PFSK-1 (cell line): ENCODE measurements at regions not wholly inside any gene's neighbourhood (a gene's known extent, or its start where the extent isn't known, plus 50 kb on each side); places are given as distances from the start of the nearest gene placed in this dataset.

Experiments used
- FOXP2 ChIP-seq: optimal IDR thresholded peaks from 2 replicates; pipeline ENCODE3; 2011; ENCODE audit warnings: borderline replicate concordance, control low read depth, inconsistent platforms; ENCODE audit not compliant: insufficient read depth; ENCODE audit errors: extremely low read length, extremely low read depth
- POLR2AphosphoS5 ChIP-seq: IDR thresholded peaks from 2 replicates; pipeline ENCODE4 v1.6.1; 2012; ENCODE audit warnings: low read depth, mild to moderate bottlenecking, control low read depth, low read length, moderate library complexity
- SIN3A ChIP-seq: IDR thresholded peaks from 2 replicates; pipeline ENCODE4 v1.6.1; 2012; ENCODE audit warnings: mild to moderate bottlenecking, low read length, moderate library complexity, borderline replicate concordance; ENCODE audit not compliant: insufficient read depth
- TAF1 ChIP-seq: IDR thresholded peaks from 2 replicates; pipeline ENCODE4 v1.6.1; 2012; ENCODE audit warnings: low read length, control low read depth, borderline replicate concordance; ENCODE audit not compliant: insufficient read depth
- TF ChIP-seq, protein P1 (sequence below), 2 experiments: IDR thresholded peaks; 2 replicates each; pipeline versions ENCODE4 v1.6.1 to v1.8.0; 2011 to 2012; ENCODE audit warnings: low read depth in 2 of 2, low read length in 2 of 2, control low read depth in 1 of 2, inconsistent platforms in 1 of 2, mild to moderate bottlenecking in 1 of 2, moderate library complexity in 1 of 2; ENCODE audit not compliant: insufficient read depth in 1 of 2

DNA sequence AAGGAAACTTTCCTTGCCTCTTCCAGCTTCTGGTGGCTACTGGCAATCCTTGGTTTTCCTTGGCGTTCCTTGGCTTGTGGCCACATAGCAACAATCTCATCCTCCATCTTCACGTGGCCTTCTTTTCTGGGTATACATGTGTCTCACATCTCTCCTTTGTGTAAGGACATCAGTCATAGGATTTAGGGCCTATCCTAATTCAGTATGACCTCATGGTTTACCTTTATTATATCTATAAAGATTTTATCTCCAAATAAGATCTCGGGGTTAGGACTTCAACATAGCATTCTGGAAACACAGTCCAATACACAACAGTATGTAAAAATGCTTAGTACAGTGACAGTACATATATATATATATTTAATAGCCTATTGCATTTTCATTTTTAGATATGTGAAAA, 58.4 kb upstream of the LRIG3 start:
- TF ChIP-seq TAF1, result no peak
- TF ChIP-seq, protein P1, sequence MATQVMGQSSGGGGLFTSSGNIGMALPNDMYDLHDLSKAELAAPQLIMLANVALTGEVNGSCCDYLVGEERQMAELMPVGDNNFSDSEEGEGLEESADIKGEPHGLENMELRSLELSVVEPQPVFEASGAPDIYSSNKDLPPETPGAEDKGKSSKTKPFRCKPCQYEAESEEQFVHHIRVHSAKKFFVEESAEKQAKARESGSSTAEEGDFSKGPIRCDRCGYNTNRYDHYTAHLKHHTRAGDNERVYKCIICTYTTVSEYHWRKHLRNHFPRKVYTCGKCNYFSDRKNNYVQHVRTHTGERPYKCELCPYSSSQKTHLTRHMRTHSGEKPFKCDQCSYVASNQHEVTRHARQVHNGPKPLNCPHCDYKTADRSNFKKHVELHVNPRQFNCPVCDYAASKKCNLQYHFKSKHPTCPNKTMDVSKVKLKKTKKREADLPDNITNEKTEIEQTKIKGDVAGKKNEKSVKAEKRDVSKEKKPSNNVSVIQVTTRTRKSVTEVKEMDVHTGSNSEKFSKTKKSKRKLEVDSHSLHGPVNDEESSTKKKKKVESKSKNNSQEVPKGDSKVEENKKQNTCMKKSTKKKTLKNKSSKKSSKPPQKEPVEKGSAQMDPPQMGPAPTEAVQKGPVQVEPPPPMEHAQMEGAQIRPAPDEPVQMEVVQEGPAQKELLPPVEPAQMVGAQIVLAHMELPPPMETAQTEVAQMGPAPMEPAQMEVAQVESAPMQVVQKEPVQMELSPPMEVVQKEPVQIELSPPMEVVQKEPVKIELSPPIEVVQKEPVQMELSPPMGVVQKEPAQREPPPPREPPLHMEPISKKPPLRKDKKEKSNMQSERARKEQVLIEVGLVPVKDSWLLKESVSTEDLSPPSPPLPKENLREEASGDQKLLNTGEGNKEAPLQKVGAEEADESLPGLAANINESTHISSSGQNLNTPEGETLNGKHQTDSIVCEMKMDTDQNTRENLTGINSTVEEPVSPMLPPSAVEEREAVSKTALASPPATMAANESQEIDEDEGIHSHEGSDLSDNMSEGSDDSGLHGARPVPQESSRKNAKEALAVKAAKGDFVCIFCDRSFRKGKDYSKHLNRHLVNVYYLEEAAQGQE (IDR thresholded peaks at IDR 0.05; ENCODE audit: insufficient read depth in 1 of 2, low read depth in 2 of 2, low read length in 2 of 2), result no peak

DNA sequence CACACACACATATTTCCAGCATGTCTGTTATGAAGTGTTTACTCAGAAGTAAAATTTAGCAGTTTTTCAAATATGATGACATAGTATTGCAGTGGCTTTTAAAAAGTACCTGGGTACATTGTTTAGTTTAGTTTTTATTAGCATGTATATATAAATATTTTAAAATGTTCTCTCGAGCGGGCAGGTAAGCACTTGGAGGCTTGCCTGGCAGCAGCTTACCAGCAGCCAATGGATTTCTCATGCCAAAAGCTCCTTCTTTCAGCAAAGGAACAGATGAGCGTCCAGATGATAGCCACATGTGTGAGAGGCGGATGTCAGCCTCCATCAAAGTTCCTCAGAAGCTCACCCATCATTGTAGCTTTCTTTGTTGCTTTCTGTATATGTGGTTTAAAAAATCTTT, 57.2 kb upstream of the LRIG3 start:
- TF ChIP-seq POLR2AphosphoS5 (no peak), TAF1 (no peak), SIN3A (no peak), FOXP2 (no peak)
- TF ChIP-seq, protein P1 (IDR thresholded peaks at IDR 0.05; ENCODE audit: insufficient read depth in 1 of 2, low read depth in 2 of 2, low read length in 2 of 2), result no peak

DNA sequence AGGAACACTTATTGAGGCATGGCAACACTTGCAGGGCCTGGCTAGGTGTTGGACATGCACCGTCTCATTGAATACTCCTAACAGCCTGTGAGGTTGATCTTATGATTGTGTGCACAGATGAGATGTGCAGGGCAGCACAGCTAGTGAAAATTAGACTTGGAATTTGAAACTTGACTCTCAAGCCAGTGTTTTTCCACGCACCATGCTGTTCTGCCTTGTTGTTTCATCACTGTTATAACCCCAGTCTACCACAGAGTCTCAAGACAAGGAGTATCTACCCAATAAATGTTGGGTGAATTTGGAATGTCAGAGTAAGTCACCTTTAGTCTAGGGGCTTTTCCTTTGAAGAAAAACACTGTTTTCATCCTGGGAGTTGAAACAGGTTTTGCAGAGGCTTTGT, 55.8 kb upstream of the LRIG3 start:
- TF ChIP-seq, protein P1 (IDR thresholded peaks at IDR 0.05; ENCODE audit: insufficient read depth in 1 of 2, low read depth in 2 of 2, low read length in 2 of 2), result no peak
- TF ChIP-seq FOXP2, result no peak
